HG03378 (cell line): ENCODE measurements at regions not wholly inside any gene's neighbourhood (a gene's known extent, or its start where the extent isn't known, plus 50 kb on each side); places are given as distances from the start of the nearest gene placed in this dataset.

Experiments used
- ATAC-seq: cut with Tn5 transposase; IDR thresholded peaks from one replicate; pipeline ENCODE4 v1.9.1; 2021; ENCODE audit warnings: mild to moderate bottlenecking, moderate library complexity; ENCODE audit not compliant: unreplicated experiment

- no peak for ATAC-seq
These were observed 56.2 kb downstream of the TAF11L14 start for GRCh38 chr5:17690473-17690872.

GRCh38 chr5:17691762-17692161, 57.5 kb downstream of the TAF11L14 start:
- no peak for ATAC-seq

DNA sequence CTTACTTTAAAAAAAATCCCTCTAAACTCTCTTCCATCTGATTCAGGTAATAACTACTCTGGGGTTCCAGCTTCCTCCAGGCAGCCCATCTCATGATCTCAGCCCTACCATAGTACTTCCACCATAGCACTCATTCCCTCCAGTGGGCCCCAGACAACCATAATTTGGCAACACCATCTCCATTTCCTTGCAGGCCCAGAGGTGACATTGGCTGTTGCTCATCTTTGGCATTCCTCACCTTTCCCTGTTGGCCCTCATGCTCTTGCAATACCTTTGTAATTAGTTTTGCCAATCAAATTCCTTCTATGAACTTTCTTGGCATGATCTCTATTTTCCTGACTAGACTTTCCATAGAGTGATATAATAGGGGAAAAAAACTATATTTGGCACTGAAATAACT, 60.1 kb downstream of the TAF11L14 start:
- no peak for ATAC-seq

DNA sequence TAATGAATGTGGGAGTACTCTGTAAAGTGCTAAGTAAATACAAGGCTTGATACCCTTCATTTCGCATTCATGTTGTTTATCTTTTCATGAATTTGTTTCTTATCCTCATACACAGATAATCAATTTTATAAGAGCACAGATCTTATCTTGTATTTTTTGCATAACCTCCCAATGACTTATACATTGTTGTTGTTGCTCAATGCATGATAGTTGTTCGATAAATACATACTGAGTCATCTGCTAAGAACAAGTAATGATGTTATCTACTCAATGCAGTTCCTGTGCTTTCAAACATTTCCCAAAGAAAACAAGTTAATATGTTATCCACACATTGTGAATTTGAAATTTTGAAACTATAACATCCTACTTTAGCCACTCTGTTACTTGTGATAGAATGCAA, 60.7 kb downstream of the TAF11L14 start:
- no peak for ATAC-seq

- no peak for ATAC-seq
These were observed 62.4 kb downstream of the TAF11L14 start for GRCh38 chr5:17696627-17697026.

GRCh38 chr5:17697671-17698070, 63.4 kb downstream of the TAF11L14 start:
- ATAC-seq: no peak

DNA sequence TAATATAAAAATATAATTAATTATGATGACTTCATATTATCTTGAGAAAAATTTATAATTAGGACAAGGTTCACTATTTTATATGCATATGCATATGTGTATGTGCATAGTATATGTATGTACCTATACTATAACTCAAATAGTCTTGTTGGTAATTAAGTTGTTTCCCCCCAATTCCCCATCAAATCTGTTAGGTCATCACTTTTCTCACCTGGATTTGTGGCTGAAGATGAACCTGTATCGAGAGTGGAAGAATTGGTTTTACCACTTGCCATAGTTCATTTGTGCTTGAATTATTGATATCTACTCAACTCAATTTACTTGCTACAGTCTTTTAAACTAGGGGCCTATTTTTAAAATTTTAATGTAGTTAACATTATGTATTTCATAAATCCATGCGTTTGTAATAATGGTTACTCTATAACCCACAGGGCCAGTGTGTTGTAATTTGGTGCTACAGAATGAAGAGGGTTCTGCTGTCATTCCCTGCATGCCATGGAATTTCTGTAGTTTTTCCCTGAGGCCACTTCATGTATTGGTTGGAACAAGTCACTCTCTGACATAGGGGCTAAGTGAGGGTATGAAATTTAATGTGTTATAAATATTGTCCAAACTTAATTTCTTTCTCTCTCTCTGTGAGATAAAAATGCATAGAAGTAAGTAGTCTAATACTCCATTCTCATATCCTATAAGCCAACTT, 74.9 kb downstream of the TAF11L14 start:
- no peak for ATAC-seq

GRCh38 chr5:17713301-17713700, 79.0 kb downstream of the TAF11L14 start:
- ATAC-seq: no peak

- ATAC-seq: no peak
These were observed 79.9 kb downstream of the TAF11L14 start for GRCh38 chr5:17714186-17714585.

- no peak for ATAC-seq
These were observed 85.3 kb downstream of the TAF11L14 start for GRCh38 chr5:17719592-17719991.

- ATAC-seq: no peak
These were observed 85.8 kb downstream of the TAF11L14 start for GRCh38 chr5:17720071-17720470.

DNA sequence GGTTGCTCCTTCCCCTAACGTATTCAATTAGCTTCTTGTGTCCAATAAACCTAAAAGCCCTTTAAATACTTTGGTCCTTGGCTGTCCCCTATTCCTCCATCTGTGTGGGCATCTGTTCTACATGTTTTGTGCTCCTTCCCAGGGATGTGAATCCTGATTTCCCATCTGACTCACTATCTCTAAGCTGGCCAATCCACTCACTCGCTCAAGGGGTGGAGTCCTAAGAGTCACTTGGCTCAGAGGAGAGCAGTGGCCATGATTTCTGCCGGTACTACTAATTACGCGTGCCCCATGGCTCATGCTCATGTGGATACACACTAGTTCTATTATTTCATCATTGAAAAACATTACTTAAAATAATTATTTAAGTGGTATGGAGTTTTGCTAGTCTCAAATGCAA, 89.6 kb downstream of the TAF11L14 start:
- ATAC-seq: no peak

DNA sequence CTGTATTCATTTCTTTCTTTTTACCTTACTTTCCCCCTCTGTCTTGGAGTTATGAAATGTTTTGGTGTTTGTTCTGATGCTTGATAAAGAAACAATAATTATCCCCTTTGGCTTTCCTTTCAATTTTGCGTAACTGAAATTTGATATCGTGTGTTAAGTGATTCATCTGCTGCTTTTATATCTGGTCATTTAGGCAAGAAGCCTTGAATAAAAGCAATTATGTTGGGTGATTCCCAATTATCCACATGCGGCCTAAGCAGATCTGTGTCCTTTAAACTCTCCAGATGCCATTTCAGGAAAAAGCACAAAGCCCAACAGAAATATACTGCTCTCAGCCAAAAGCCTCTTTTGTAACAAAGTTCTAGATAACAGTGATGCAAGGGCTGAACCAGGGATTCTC, 92.8 kb downstream of the TAF11L14 start:
- ATAC-seq: no peak

DNA sequence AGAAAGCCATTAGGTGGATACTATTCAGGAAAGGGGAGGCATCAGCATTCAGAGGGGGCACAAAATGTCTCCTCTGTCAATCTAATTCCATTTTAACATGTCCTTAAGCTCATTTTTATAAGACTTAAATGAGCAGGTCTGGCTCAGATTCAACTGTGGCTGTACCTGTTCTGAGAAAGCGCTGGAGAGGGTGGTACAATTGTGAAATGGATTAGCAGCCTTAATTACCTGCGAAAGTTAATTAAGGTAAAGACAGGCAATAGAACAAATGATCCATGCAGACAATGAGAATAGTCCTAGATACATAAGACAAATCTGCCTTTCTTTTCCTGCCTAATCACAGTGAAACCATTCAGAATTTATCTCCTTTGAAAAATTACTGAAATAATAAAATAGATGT, 96.2 kb downstream of the TAF11L14 start:
- ATAC-seq: no peak

- no peak for ATAC-seq
These were observed 98.2 kb downstream of the TAF11L14 start for GRCh38 chr5:17732351-17732923.

DNA sequence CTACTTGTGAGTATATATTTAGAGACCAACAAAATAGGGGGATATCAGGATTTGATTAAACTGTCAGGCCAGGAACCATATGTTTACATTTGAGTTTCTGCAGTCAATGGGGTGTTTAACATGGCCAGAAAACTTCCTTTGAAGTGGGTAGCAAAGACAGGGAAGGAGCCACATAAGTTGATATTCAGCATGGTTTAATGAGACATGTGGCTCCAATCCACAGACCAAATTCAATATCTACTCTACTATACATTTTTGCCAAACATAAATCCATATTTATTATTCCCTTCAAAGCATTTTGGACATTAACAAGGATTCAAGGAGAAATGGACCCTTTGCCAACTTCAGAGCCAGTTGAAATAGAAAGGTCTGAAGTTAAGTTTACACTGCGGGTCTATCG, 99.8 kb downstream of the TAF11L14 start:
- ATAC-seq: no peak

GRCh38 chr5:17735761-17736160, 101.5 kb downstream of the TAF11L14 start:
- ATAC-seq: no peak

- no peak for ATAC-seq
These were observed 102.8 kb downstream of the TAF11L14 start for GRCh38 chr5:17737092-17737491.

GRCh38 chr5:17738446-17738845, 104.2 kb downstream of the TAF11L14 start:
- ATAC-seq: no peak

DNA sequence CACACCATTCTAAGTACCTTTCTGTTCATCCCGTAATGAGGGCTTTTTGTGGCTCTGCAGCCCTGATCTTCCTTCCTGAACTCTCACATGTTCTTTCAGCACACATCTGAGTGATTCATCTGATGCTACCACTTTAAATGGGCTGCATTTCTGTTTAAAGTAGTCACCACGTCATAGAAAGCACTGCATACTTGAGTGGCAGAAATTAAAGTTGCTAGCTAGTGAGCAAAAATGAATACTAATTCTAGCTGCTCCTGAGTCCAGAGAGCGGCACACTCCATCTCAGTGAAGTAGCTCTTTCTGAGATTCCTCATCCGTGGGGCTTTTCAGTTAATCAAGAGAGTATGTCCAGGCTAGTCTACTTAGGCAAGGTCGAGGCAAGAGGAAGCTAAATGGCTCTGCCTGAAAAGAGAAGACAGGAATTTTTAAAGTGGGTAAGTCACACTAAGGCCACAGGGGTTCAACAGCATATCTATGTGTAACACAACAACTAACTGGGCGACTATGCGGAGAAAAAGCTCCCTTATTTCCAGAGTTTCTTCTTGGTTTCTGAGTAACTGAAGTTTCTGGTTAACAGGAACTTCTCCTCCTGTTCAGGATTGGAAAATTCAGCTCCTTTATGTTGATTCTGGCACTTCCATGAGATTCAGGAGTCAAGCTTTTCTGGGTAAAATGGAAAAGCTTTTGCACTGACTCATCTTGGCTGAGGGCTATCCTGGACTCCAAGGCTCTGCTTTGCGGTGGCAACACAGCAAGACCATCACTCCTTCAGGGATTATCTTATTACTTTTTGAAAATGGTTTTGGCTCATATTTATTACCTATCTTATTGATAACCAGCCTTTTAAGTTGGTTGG, 109.5 kb downstream of the TAF11L14 start:
- no peak for ATAC-seq

DNA sequence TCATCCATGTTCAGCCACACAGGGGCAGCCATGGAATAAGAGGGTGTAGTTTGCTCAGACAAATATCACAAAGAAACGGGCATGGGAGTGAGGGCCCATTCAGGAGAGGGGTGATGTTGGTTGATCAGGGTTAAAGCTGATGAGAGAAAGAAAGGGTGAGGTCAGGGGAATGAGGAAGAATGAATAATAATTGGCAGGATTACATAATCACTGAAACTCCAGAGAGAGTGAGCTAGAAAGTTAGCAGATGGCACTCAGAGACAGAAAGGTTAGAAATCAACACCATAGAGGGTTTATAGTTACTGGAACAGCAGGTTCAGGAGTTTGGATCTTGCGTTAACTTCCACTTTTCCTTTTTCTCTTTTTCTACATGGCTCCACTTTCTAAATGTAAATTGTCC, 113.9 kb downstream of the TAF11L14 start:
- no peak for ATAC-seq

DNA sequence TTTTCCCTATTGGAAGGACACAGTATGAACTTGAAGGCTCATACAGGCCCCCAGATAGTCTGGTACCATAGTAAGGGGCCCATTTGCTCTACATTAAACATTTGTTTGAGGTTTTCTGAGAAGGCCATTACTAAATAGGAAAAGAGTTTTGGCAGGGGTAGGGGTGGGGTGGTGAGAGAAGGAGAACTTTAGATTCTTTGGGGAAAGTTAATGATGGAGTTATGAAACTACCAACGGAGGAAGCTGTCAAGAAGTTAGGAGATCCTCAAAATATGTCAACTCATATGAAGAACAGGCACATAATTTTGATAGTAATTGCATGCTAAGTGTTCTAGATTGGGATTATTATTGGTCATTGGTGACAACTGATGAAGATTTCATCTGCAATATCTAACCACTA, 114.7 kb downstream of the TAF11L14 start:
- no peak for ATAC-seq
